Lung (tissue), 11 donors: ENCODE measurements at regions not wholly inside any gene's neighbourhood (a gene's known extent, or its start where the extent isn't known, plus 50 kb on each side); places are given as distances from the start of the nearest gene placed in this dataset.

Source experiments
- ATAC-seq: fragments of 200-7000 bp; cut with Tn5 transposase; one replicate; pipeline ENCODE4 v1.9.1; 2020; ENCODE audit warnings: moderate number of reproducible peaks; ENCODE audit not compliant: insufficient read depth, low FRiP score
- DNase-seq, 3 donors: peaks; one replicate each; pipeline ENCODE4 v3.0.0-alpha.2; 2013 to 2017
- H3K27ac ChIP-seq, 2 donors: one replicate each; pipeline ENCODE4 v1.5.1; 2013; ENCODE audit warnings: mild to moderate bottlenecking in 2 of 2, moderate library complexity in 2 of 2, control low read depth in 1 of 2, inconsistent platforms in 1 of 2, low read depth in 1 of 2, low read length in 1 of 2
- H3K27me3 ChIP-seq, 3 donors: one replicate each; pipeline ENCODE4 v1.5.1; 2013; ENCODE audit warnings: low read length in 2 of 3; ENCODE audit not compliant: control insufficient read depth in 3 of 3, insufficient read depth in 3 of 3
- H3K36me3 ChIP-seq, 4 donors: one replicate each; pipeline ENCODE4 v1.5.1; 2013; ENCODE audit warnings: low read length in 4 of 4, mild to moderate bottlenecking in 1 of 4, moderate library complexity in 1 of 4; ENCODE audit not compliant: control insufficient read depth in 4 of 4, insufficient read depth in 4 of 4
- H3K4me1 ChIP-seq, 5 donors: one replicate each; pipeline ENCODE4 v1.5.1; 2013; ENCODE audit warnings: low read length in 5 of 5, mild to moderate bottlenecking in 2 of 5, moderate library complexity in 1 of 5; ENCODE audit not compliant: control insufficient read depth in 5 of 5, insufficient read depth in 5 of 5
- H3K4me3 ChIP-seq: one replicate; pipeline ENCODE4 v1.5.1; 2013; ENCODE audit warnings: mild to moderate bottlenecking, control low read depth, moderate library complexity
- H3K9ac ChIP-seq, 2 donors: one replicate each; pipeline ENCODE4 v1.5.1; 2013; ENCODE audit warnings: low read length in 2 of 2, control low read depth in 1 of 2; ENCODE audit not compliant: insufficient read depth in 1 of 2
- H3K9me3 ChIP-seq, 4 donors: one replicate each; pipeline ENCODE4 v1.5.1; 2013; ENCODE audit warnings: low read length in 3 of 4, mild to moderate bottlenecking in 1 of 4, moderate library complexity in 1 of 4; ENCODE audit not compliant: control insufficient read depth in 4 of 4, insufficient read depth in 3 of 4
- CTCF ChIP-seq: IDR thresholded peaks from 2 replicates; pipeline ENCODE4 v1.5.1; 2012; ENCODE audit warnings: mild to moderate bottlenecking; ENCODE audit errors: control extremely low read depth, extremely low read depth
- WGBS, 2 donors: extraction: QIAGEN DNeasy Blood & Tissue Kit; methylation state at CpG; one replicate each; pipeline ENCODE4 v1.1.7; 2013; 5-methylcytosine and 5-hydroxymethylcytosine counted together
- donor health status: control.
- donor health status: control.
- donor health status: Bipolar disorder and iron deficiency.
- donor health status: healthy.
- donor health status: DM: yes; HTN: yes; CAD: no.

- Histone ChIP-seq H3K36me3 (no peaks in the 10 kb centered on the region), H3K9ac (no peak overlapping the region), H3K4me3 (no peak overlapping the region), H3K27ac (no peak overlapping the region), H3K27me3 (no peaks in the 10 kb centered on the region), H3K4me1 (peaks cover 0 to 2% (median 0%) of the 10 kb centered on the region in 5 donors), H3K9me3 (no peaks in the 10 kb centered on the region)
- no peak for DNase-seq
- WGBS, 2 donors, result 77 to 86% methylated on average over 2 of the region's 2 CpGs
- ATAC-seq, result no peak
- TF ChIP-seq CTCF, result no peak
Observed at GRCh38 chr2:164000176-164000575, 264.4 kb upstream of the FIGN start.

GRCh38 chr2:163997466-163997865 lies 261.7 kb upstream of the FIGN start:
- WGBS, 2 donors, result 49 to 60% methylated on average over 4 of the region's 4 CpGs

GRCh38 chr2:163990541-163990940 lies 254.7 kb upstream of the FIGN start:
- ATAC-seq, result no peak

More at GRCh38 chr2:163997466-163997865, 261.7 kb upstream of the FIGN start:
- peak in 1 of 3 donors; percentile 8 for DNase-seq
- Histone ChIP-seq H3K27me3 (no peaks in the 10 kb centered on the region), H3K4me1 (no peaks in the 10 kb centered on the region), H3K9me3 (no peaks in the 10 kb centered on the region), H3K27ac (no peak overlapping the region), H3K4me3 (no peak overlapping the region), H3K9ac (no peak overlapping the region), H3K36me3 (no peaks in the 10 kb centered on the region)
- TF ChIP-seq CTCF, result no peak
- ATAC-seq, result no peak

More at GRCh38 chr2:163990541-163990940, 254.7 kb upstream of the FIGN start:
- no peaks in the 10 kb centered on the region for H3K9me3 ChIP-seq
- H3K36me3 ChIP-seq, result no peaks in the 10 kb centered on the region
- WGBS, 2 donors, result 73 to 92% methylated on average over 2 of the region's 2 CpGs
- no peak overlapping the region for H3K9ac ChIP-seq
- H3K4me1 ChIP-seq, result no peaks in the 10 kb centered on the region
- DNase-seq, result no peak
- no peaks in the 10 kb centered on the region for H3K27me3 ChIP-seq
- no peak for TF ChIP-seq CTCF
- H3K27ac ChIP-seq, result no peak overlapping the region
- H3K4me3 ChIP-seq, result no peak overlapping the region
